PC-9 (cell line): ENCODE measurements at regions not wholly inside any gene's neighbourhood (a gene's known extent, or its start where the extent isn't known, plus 50 kb on each side); places are given as distances from the start of the nearest gene placed in this dataset.

Experiments
- CTCF ChIP-seq: fragments of 200-600 bp; sonication (generic); conservative IDR thresholded peaks from 2 replicates; pipeline ENCODE4 v1.6.1; 2017; ENCODE audit warnings: mixed run types, antibody characterized with exemption, mild to moderate bottlenecking, moderate library complexity
- EZH2 ChIP-seq: fragments of 200-600 bp; sonication (generic); IDR thresholded peaks from 2 replicates; pipeline ENCODE4 v1.8.0; 2017; ENCODE audit warnings: antibody characterized with exemption, low read depth

GRCh38 chr16:6751191-6751590 is 581.5 kb upstream of the RBFOX1 start:
- TF ChIP-seq CTCF (no peak), EZH2 (no peak)
